ENCODE measurements at regions not wholly inside any gene's neighbourhood (a gene's known extent, or its start where the extent isn't known, plus 50 kb on each side); places are given as distances from the start of the nearest gene placed in this dataset.

GRCh38 chr7:123393623-123394022 is 140.8 kb downstream of the IQUB start:
- no peaks in the 10 kb centered on the region for H3K4me1 ChIP-seq (ENCODE audit: control insufficient read depth, insufficient read depth, low read length)
- SMC1A ChIA-PET (ENCODE audit: uncharacterized antibody, unreplicated experiment): no interaction called here
- ATAC-seq (no peak), DNase-seq (ENCODE audit: low read depth, low spot score) (no peak), FAIRE-seq (no peak)
- H2AFZ ChIP-seq (ENCODE audit: control insufficient read depth, low read depth, low read length): no peak overlapping the region
- no peak overlapping the region for H3K4me3 ChIP-seq
- H3K4me2 ChIP-seq (ENCODE audit: control insufficient read depth, insufficient read depth): no peak overlapping the region
- RAD21 ChIA-PET (ENCODE audit: unreplicated experiment): no interaction called here
- H3K79me2 ChIP-seq (ENCODE audit: control insufficient read depth, insufficient read depth, low read length): no peaks in the 10 kb centered on the region
- no TSS peak for BruUV-seq (replicated peaks)
- POLR2A ChIA-PET: no interaction called here
- intact Hi-C loops (cut with micrococcal nuclease; ENCODE audit: unreplicated experiment): no loop called here
- H3K36me3 ChIP-seq (ENCODE audit: control insufficient read depth in 2 of 2, insufficient read depth in 2 of 2, low read length in 1 of 2): no peaks in the 10 kb centered on the region
- no peaks in the 10 kb centered on the region for H3K27me3 ChIP-seq (replicated peaks in 1 of 2; ENCODE audit: control insufficient read depth in 2 of 2, insufficient read depth in 2 of 2, low read length in 1 of 2)
- TF ChIP-seq ATF2 (IDR thresholded peaks at IDR 0.05; ENCODE audit: low read length) (no peak), SUZ12 (IDR thresholded peaks at IDR 0.05; ENCODE audit: unreplicated experiment) (no peak)
- H4K20me1 ChIP-seq (ENCODE audit: control insufficient read depth, insufficient read depth): no peaks in the 10 kb centered on the region
- H3K27ac ChIP-seq (ENCODE audit: control insufficient read depth, insufficient read depth): no peak overlapping the region
- WGBS (ENCODE audit: insufficient coverage, insufficient replicate concordance, low lambda C conversion rate, missing lambda C conversion rate): 35% methylated on average over 6 of the region's 6 CpGs
- no peak overlapping the region for H3K9ac ChIP-seq (ENCODE audit: control insufficient read depth, insufficient read depth, low read length)
- no peaks in the 10 kb centered on the region for H3K9me3 ChIP-seq (replicated peaks; ENCODE audit: control insufficient read depth, insufficient read depth, low read length)
- in situ Hi-C loops (cut with MboI): no loop called here
- CTCF ChIA-PET: no interaction called here

GRCh38 chr7:123372368-123372767 is 162.0 kb downstream of the IQUB start:
- in situ Hi-C loops (cut with MboI) (no loop called here), intact Hi-C loops (cut with micrococcal nuclease; ENCODE audit: unreplicated experiment) (no loop called here)
- Histone ChIP-seq H3K79me2 (ENCODE audit: control insufficient read depth, insufficient read depth, low read length) (no peaks in the 10 kb centered on the region), H3K4me1 (ENCODE audit: control insufficient read depth, insufficient read depth, low read length) (no peaks in the 10 kb centered on the region), H3K9me3 (replicated peaks; ENCODE audit: control insufficient read depth, insufficient read depth, low read length) (no peaks in the 10 kb centered on the region), H3K27ac (ENCODE audit: control insufficient read depth, insufficient read depth) (no peak overlapping the region), H3K4me3 (no peak overlapping the region), H3K9ac (ENCODE audit: control insufficient read depth, insufficient read depth, low read length) (no peak overlapping the region), H2AFZ (ENCODE audit: control insufficient read depth, low read depth, low read length) (no peak overlapping the region), H4K20me1 (ENCODE audit: control insufficient read depth, insufficient read depth) (no peaks in the 10 kb centered on the region), H3K36me3 (ENCODE audit: control insufficient read depth in 2 of 2, insufficient read depth in 2 of 2, low read length in 1 of 2) (no peaks in the 10 kb centered on the region), H3K27me3 (replicated peaks in 1 of 2; ENCODE audit: control insufficient read depth in 2 of 2, insufficient read depth in 2 of 2, low read length in 1 of 2) (no peaks in the 10 kb centered on the region), H3K4me2 (ENCODE audit: control insufficient read depth, insufficient read depth) (no peak overlapping the region)
- ATAC-seq (no peak), FAIRE-seq (no peak), DNase-seq (ENCODE audit: low read depth, low spot score) (no peak)
- 57% methylated on average over 1 of the region's 1 CpG for WGBS (ENCODE audit: insufficient coverage, insufficient replicate concordance, low lambda C conversion rate, missing lambda C conversion rate)
- POLR2A ChIA-PET: no interaction called here
- CTCF ChIA-PET: no interaction called here
- RAD21 ChIA-PET (ENCODE audit: unreplicated experiment): no interaction called here
- SMC1A ChIA-PET (ENCODE audit: uncharacterized antibody, unreplicated experiment): no interaction called here
- no TSS peak for BruUV-seq (replicated peaks)
- TF ChIP-seq ZNF687 (IDR thresholded peaks at IDR 0.05) (no peak), SIX5 (IDR thresholded peaks at IDR 0.05; ENCODE audit: low read depth, low read length, severe bottlenecking) (no peak), PBX3 (IDR thresholded peaks at IDR 0.05; ENCODE audit: insufficient replicate concordance, low read depth, low read length) (no peak), CTCF (IDR thresholded peaks at IDR 0.05 in 2 of 3, conservative IDR thresholded peaks at IDR 0.05 in 1 of 3; ENCODE audit: control insufficient read depth in 2 of 3, extremely low read depth in 1 of 3, insufficient read depth in 1 of 3, low read depth in 3 of 3, low read length in 3 of 3) (no peak)
